ENCODE measurements at regions not wholly inside any gene's neighbourhood (a gene's known extent, or its start where the extent isn't known, plus 50 kb on each side); places are given as distances from the start of the nearest gene placed in this dataset.

- TF ChIP-seq FOXA1 (IDR thresholded peaks at IDR 0.05) (no peak), SP1 (IDR thresholded peaks at IDR 0.05) (no peak), SUZ12 (IDR thresholded peaks at IDR 0.05) (no peak), ELF4 (IDR thresholded peaks at IDR 0.05) (no peak), FOXK2 (IDR thresholded peaks at IDR 0.05) (no peak), PKNOX1 (IDR thresholded peaks at IDR 0.05) (no peak), FOXM1 (IDR thresholded peaks at IDR 0.05; ENCODE audit: borderline replicate concordance) (no peak), L3MBTL2 (conservative IDR thresholded peaks at IDR 0.05) (no peak), HDGF (IDR thresholded peaks at IDR 0.05; ENCODE audit: borderline replicate concordance) (no peak), BHLHE40 (IDR thresholded peaks at IDR 0.05; ENCODE audit: borderline replicate concordance) (no peak), ARNT (IDR thresholded peaks at IDR 0.05) (no peak), NFRKB (IDR thresholded peaks at IDR 0.05) (no peak)
Observed at GRCh38 chr9:91086657-91087461, 274.9 kb downstream of the AUH start.

Data from HEK293T (cell line).